GM23248 (cell line): ENCODE measurements at regions not wholly inside any gene's neighbourhood (a gene's known extent, or its start where the extent isn't known, plus 50 kb on each side); places are given as distances from the start of the nearest gene placed in this dataset.
A peak's percentile ranks its signal among the peaks of the same experiment; 100 is the strongest.

Source experiments
- DNase-seq: peaks from one replicate; pipeline ENCODE4 v3.0.0-alpha.2; 2015
- H2AFZ ChIP-seq: fragments of 200-600 bp; sonication (generic); 2 replicates; pipeline ENCODE4 v1.6.1; 2016; ENCODE audit warnings: antibody characterized with exemption
- H3F3A ChIP-seq: fragments of 200-600 bp; sonication (generic); 2 replicates; pipeline ENCODE4 v1.6.1; 2016; ENCODE audit warnings: mild to moderate bottlenecking, antibody characterized with exemption, mixed run types; ENCODE audit not compliant: insufficient read depth
- H3K27ac ChIP-seq: fragments of 200-600 bp; sonication (generic); 2 replicates; pipeline ENCODE4 v1.5.1; 2016; ENCODE audit warnings: mild to moderate bottlenecking
- H3K27me3 ChIP-seq: fragments of 200-600 bp; sonication (generic); replicated peaks from 2 replicates; pipeline ENCODE4 v1.6.1; 2016; ENCODE audit warnings: mild to moderate bottlenecking; ENCODE audit not compliant: insufficient read depth
- H3K36me3 ChIP-seq: fragments of 200-600 bp; sonication (generic); 2 replicates; pipeline ENCODE4 v1.6.1; 2016; ENCODE audit warnings: low read depth, mild to moderate bottlenecking
- H3K4me1 ChIP-seq: fragments of 200-600 bp; sonication (generic); 2 replicates; pipeline ENCODE4 v1.6.1; 2016; ENCODE audit warnings: mild to moderate bottlenecking; ENCODE audit not compliant: insufficient read depth
- H3K4me2 ChIP-seq: fragments of 200-600 bp; sonication (generic); one replicate; pipeline ENCODE4 v1.6.1; 2016; ENCODE audit warnings: mild to moderate bottlenecking; ENCODE audit not compliant: unreplicated experiment
- H3K4me3 ChIP-seq: fragments of 200-600 bp; sonication (generic); 2 replicates; pipeline ENCODE4 v1.5.1; 2016; ENCODE audit warnings: mild to moderate bottlenecking
- H3K79me2 ChIP-seq: fragments of 200-600 bp; sonication (generic); 2 replicates; pipeline ENCODE4 v1.6.1; 2016; ENCODE audit warnings: mild to moderate bottlenecking; ENCODE audit not compliant: insufficient read depth
- H3K9ac ChIP-seq: fragments of 200-600 bp; sonication (generic); 2 replicates; pipeline ENCODE4 v1.6.1; 2016; ENCODE audit warnings: mild to moderate bottlenecking
- H3K9me2 ChIP-seq: fragments of 200-600 bp; sonication (generic); 2 replicates; pipeline ENCODE4 v1.6.1; 2016; ENCODE audit warnings: mixed run types, mild to moderate bottlenecking, moderate library complexity; ENCODE audit not compliant: insufficient read depth
- H3K9me3 ChIP-seq: fragments of 200-600 bp; sonication (generic); one replicate; pipeline ENCODE4 v1.6.1; 2017; ENCODE audit warnings: low read depth
- H4K20me1 ChIP-seq: fragments of 200-600 bp; sonication (generic); 2 replicates; pipeline ENCODE4 v1.6.0; 2016; ENCODE audit not compliant: insufficient read depth
- EZH2 ChIP-seq: fragments of 200-600 bp; sonication (generic); IDR thresholded peaks from 2 replicates; pipeline ENCODE4 v1.6.1; 2018; ENCODE audit warnings: antibody characterized with exemption, mild to moderate bottlenecking; ENCODE audit not compliant: insufficient read depth, poor library complexity, severe bottlenecking
- EZH2phosphoT487 ChIP-seq: fragments of 200-600 bp; sonication (generic); IDR thresholded peaks from 2 replicates; pipeline ENCODE4 v1.6.1; 2018; ENCODE audit warnings: antibody characterized with exemption, moderate library complexity, mild to moderate bottlenecking, low read depth; ENCODE audit not compliant: insufficient read depth
- WGBS, 2 experiments: methylation state at CpG; one replicate each; pipeline ENCODE4 v1.1.6; 2015 to 2017; ENCODE audit warnings: low lambda C conversion rate in 2 of 2, low coverage in 1 of 2; ENCODE audit errors: missing lambda C conversion rate in 2 of 2; 5-methylcytosine and 5-hydroxymethylcytosine counted together
- in situ Hi-C: fragments of 300-500 bp; cut with MboI; formaldehyde crosslinking; loops from 2 replicates; pipeline ENCODE4 v1.15.0; 2020

DNA sequence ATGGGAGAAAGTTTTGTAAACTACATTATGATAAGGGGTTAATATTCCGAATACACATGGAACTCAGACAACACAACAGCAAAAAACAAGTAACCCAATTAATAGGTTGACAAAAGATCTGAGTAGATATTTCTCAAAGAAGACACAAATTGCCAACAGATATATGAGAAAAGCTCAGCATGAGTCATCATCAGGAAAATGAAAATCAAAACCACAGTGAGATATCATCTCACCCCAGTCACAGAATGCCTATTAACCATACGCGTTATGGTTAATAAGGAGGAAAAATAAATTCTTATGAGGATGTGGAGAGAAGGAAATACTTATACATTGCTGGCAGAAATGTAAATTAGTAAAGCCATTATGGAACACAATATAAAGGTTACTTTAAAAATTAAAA is 695.0 kb downstream of the COL12A1 start:
- DNase-seq = peak; percentile 47
- H3F3A ChIP-seq = no peaks in the 10 kb centered on the region
- no peaks in the 10 kb centered on the region for H4K20me1 ChIP-seq
- no peak overlapping the region for H3K4me2 ChIP-seq
- H3K4me1 ChIP-seq = peaks cover 5% of the 10 kb centered on the region; the same call in 1 of the 2 replicates
- in situ Hi-C loops = no loop called here
- H3K9me2 ChIP-seq = no peaks in the 10 kb centered on the region
- no peaks in the 10 kb centered on the region for H3K27me3 ChIP-seq
- TF ChIP-seq EZH2phosphoT487 (no peak), EZH2 (no peak)
- H3K9ac ChIP-seq = no peak overlapping the region
- no peaks in the 10 kb centered on the region for H3K36me3 ChIP-seq
- H2AFZ ChIP-seq = no peak overlapping the region
- peaks cover under 1% of the 10 kb centered on the region for H3K9me3 ChIP-seq
- H3K27ac ChIP-seq = no peak overlapping the region
- H3K4me3 ChIP-seq = no peak overlapping the region
- 74 to 79% methylated on average over 3 of the region's 3 CpGs for WGBS, 2 experiments
- H3K79me2 ChIP-seq = no peaks in the 10 kb centered on the region

DNA sequence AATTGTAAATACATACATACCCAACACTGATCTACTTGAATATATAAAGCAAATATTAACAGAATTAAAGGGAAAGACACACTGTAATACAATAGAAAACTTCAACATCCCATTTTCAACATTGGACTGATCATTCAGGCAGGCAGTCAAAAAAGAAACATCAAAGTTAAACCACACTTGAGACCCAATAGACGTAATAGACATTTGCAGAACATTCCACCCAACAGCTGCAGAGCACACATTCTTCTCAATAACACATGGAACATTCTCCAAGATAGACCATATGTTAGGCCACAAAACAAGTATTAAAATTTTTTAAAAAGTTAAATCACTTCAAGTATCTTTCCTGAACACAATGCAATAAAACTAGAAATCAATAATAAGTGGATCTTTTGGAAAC is 698.2 kb downstream of the COL12A1 start:
- H3K36me3 ChIP-seq = no peaks in the 10 kb centered on the region
- H3K4me3 ChIP-seq = no peak overlapping the region
- H3K27me3 ChIP-seq = no peaks in the 10 kb centered on the region
- no peaks in the 10 kb centered on the region for H3K9me2 ChIP-seq
- no peak overlapping the region for H3K27ac ChIP-seq
- in situ Hi-C loops = no loop called here
- H3K9ac ChIP-seq = no peak overlapping the region
- no peak overlapping the region for H2AFZ ChIP-seq
- no peak for DNase-seq
- H3K9me3 ChIP-seq = peaks cover 6% of the 10 kb centered on the region
- WGBS, 2 experiments = 45 to 51% methylated on average over 1 of the region's 1 CpG
- H3K4me2 ChIP-seq = no peak overlapping the region
- H3K4me1 ChIP-seq = peaks cover 5% of the 10 kb centered on the region; the same call in 1 of the 2 replicates
- no peaks in the 10 kb centered on the region for H4K20me1 ChIP-seq
- TF ChIP-seq EZH2 = no peak
- H3F3A ChIP-seq = no peaks in the 10 kb centered on the region
- no peaks in the 10 kb centered on the region for H3K79me2 ChIP-seq

DNA sequence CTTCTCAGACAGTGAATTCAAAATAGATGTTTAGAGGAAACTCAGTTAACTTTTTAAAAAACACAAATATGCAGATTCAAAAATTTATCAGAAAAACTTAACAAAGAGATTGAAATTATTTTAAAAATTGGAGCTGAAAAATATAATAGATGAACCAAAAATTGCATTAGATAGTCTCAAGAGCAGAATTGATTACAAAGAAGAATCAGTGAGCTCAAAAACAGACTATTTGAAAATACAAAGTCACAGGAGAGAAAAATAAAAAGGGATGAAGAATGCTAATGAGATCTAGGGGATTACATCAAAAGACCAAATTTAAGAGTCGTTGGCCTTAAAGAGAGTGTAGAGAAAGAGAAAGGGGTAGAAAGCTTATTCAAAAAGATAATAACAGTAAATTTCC is 700.5 kb downstream of the COL12A1 start:
- H4K20me1 ChIP-seq = no peaks in the 10 kb centered on the region
- in situ Hi-C loops = no loop called here
- H3K9me2 ChIP-seq = no peaks in the 10 kb centered on the region
- no peak overlapping the region for H3K27ac ChIP-seq
- no peaks in the 10 kb centered on the region for H3K27me3 ChIP-seq
- no peak for DNase-seq
- WGBS, 2 experiments = 49 to 50% methylated on average over 1 of the region's 1 CpG
- no peaks in the 10 kb centered on the region for H3K79me2 ChIP-seq
- H3K9me3 ChIP-seq = peaks cover 6% of the 10 kb centered on the region
- no peaks in the 10 kb centered on the region for H3F3A ChIP-seq
- no peak overlapping the region for H3K9ac ChIP-seq
- no peak overlapping the region for H3K4me3 ChIP-seq
- H3K4me2 ChIP-seq = no peak overlapping the region
- no peaks in the 10 kb centered on the region for H3K36me3 ChIP-seq
- no peak overlapping the region for H2AFZ ChIP-seq
- H3K4me1 ChIP-seq = no peaks in the 10 kb centered on the region
- TF ChIP-seq EZH2 (no peak), EZH2phosphoT487 (no peak)

DNA sequence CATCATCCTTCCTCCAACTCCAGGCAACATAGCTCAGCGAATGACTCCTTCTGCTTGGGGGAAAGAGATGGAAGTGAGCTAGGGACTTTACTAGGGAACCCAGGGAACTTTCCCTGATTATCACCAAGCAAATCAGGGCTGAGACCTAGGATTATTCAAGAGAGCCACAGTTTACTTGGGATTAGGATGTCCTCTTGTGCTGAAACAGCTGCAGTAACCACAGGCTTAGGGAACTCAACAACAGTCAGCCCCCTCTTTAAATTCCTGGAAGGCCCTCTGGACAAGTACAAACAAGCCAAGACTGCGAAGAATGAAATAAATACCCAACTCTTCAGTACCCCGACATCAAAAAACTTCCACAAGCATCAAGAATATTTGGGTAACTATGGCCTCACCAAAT is 700.9 kb downstream of the COL12A1 start:
- TF ChIP-seq EZH2 = no peak

DNA sequence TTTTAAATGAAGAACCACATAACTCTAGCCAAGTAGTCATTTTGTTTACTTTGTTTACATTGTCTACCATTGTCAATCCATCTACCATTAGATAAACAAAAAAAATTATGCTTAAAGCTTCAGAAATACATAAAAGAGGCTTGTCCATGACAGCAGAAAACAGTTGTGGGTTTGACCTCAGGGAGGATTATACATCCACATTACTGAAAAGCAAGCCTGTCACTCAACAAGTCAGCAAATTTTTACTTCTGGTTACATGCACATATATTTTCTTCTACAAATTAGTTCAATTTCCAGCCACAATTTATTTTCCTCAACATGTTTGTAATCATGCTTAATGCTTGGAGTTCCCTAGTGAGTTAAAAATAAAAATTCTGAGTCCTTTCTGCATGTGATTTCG is 713.3 kb downstream of the COL12A1 start:
- H3F3A ChIP-seq = no peaks in the 10 kb centered on the region
- H3K9me2 ChIP-seq = no peaks in the 10 kb centered on the region
- no peaks in the 10 kb centered on the region for H3K27me3 ChIP-seq
- H3K79me2 ChIP-seq = no peaks in the 10 kb centered on the region
- no peaks in the 10 kb centered on the region for H3K36me3 ChIP-seq
- no peak overlapping the region for H3K9ac ChIP-seq
- H3K27ac ChIP-seq = no peak overlapping the region
- no peak overlapping the region for H3K4me2 ChIP-seq
- TF ChIP-seq EZH2 = no peak
- TF ChIP-seq EZH2phosphoT487 = no peak
- no peak for DNase-seq
- H4K20me1 ChIP-seq = no peaks in the 10 kb centered on the region
- in situ Hi-C loops = no loop called here
- H3K4me3 ChIP-seq = no peak overlapping the region
- no peaks in the 10 kb centered on the region for H3K9me3 ChIP-seq
- WGBS, 2 experiments = 34 to 45% methylated on average over 1 of the region's 1 CpG
- peak overlapping the region; percentile 16; the same call in 1 of the 2 replicates for H2AFZ ChIP-seq
- no peaks in the 10 kb centered on the region for H3K4me1 ChIP-seq

More for the DNA sequence above, 700.9 kb downstream of the COL12A1 start:
- in situ Hi-C loops = no loop called here
- no peak for DNase-seq
- Histone ChIP-seq H3K36me3 (no peaks in the 10 kb centered on the region), H4K20me1 (no peaks in the 10 kb centered on the region), H3F3A (no peaks in the 10 kb centered on the region), H3K27me3 (no peaks in the 10 kb centered on the region), H3K27ac (no peak overlapping the region), H3K9ac (no peak overlapping the region), H2AFZ (no peak overlapping the region), H3K79me2 (no peaks in the 10 kb centered on the region), H3K9me2 (no peaks in the 10 kb centered on the region), H3K4me2 (no peak overlapping the region), H3K9me3 (peaks cover 6% of the 10 kb centered on the region), H3K4me3 (no peak overlapping the region), H3K4me1 (no peaks in the 10 kb centered on the region)
- 61 to 63% methylated on average over 3 of the region's 3 CpGs for WGBS, 2 experiments
